Esophagus squamous epithelium (tissue), 5 donors: ENCODE measurements at regions not wholly inside any gene's neighbourhood (a gene's known extent, or its start where the extent isn't known, plus 50 kb on each side); places are given as distances from the start of the nearest gene placed in this dataset.

ENCODE experiments used
- DNase-seq: peaks from one replicate; lab custom pipeline; 2025; lab: John Stamatoyannopoulos, UW
- H3K27ac ChIP-seq, 4 donors: fragments of 200-600 bp; sonication (generic); one replicate each; pipeline ENCODE4 v1.5.1; 2016 to 2019; ENCODE audit warnings: mild to moderate bottlenecking in 1 of 4
- H3K27me3 ChIP-seq, 4 donors: fragments of 200-600 bp; sonication (generic); 1 replicate in 3 of 4; 2 replicates in 1 of 4; pipeline versions ENCODE4 v1.5.1 to v1.6.0; 2017 to 2021; ENCODE audit warnings: antibody characterized with exemption in 1 of 4
- H3K36me3 ChIP-seq, 3 donors: fragments of 200-600 bp; sonication (generic); one replicate each; pipeline ENCODE4 v1.5.1; 2016 to 2019
- H3K4me1 ChIP-seq, 3 donors: fragments of 200-600 bp; sonication (generic); one replicate each; pipeline ENCODE4 v1.5.1; 2017 to 2019
- H3K4me3 ChIP-seq, 4 donors: fragments of 200-600 bp; sonication (generic); 1 replicate in 3 of 4; 2 replicates in 1 of 4; pipeline ENCODE4 v1.5.1; 2016 to 2019; ENCODE audit warnings: mild to moderate bottlenecking in 2 of 4, moderate library complexity in 1 of 4
- H3K9me3 ChIP-seq, 3 donors: fragments of 200-600 bp; sonication (generic); one replicate each; pipeline ENCODE4 v1.5.1; 2016 to 2019
- POLR2A ChIP-seq, 4 donors: fragments of 450-650 bp; IDR thresholded peaks; one replicate each; pipeline ENCODE4 v1.6.1; 2017; ENCODE audit warnings: antibody characterized with exemption in 4 of 4, mild to moderate bottlenecking in 4 of 4, moderate library complexity in 3 of 4
- WGBS, 2 donors: methylation state at CpG; one replicate each; pipeline ENCODE4 v1.1.5; 2018; 5-methylcytosine and 5-hydroxymethylcytosine counted together
- intact Hi-C: fragments of 100-400 bp; cut with DNase I; formaldehyde crosslinking; loops from one replicate; pipeline ENCODE4 v1.15.0; 2022
- TF ChIP-seq, protein P1 (sequence below), 6 experiments: fragments of 450-650 bp in 4 of 6; fragments of 200-600 bp in 2 of 6; sonication (generic) in 2 of 6; IDR thresholded peaks; one replicate each; pipeline ENCODE4 v1.5.1; 2016 to 2019; ENCODE audit warnings: antibody characterized with exemption in 6 of 6, mild to moderate bottlenecking in 4 of 6, moderate library complexity in 4 of 6
- donor health status: DM: yes; HTN: yes; CAD: no.

DNA sequence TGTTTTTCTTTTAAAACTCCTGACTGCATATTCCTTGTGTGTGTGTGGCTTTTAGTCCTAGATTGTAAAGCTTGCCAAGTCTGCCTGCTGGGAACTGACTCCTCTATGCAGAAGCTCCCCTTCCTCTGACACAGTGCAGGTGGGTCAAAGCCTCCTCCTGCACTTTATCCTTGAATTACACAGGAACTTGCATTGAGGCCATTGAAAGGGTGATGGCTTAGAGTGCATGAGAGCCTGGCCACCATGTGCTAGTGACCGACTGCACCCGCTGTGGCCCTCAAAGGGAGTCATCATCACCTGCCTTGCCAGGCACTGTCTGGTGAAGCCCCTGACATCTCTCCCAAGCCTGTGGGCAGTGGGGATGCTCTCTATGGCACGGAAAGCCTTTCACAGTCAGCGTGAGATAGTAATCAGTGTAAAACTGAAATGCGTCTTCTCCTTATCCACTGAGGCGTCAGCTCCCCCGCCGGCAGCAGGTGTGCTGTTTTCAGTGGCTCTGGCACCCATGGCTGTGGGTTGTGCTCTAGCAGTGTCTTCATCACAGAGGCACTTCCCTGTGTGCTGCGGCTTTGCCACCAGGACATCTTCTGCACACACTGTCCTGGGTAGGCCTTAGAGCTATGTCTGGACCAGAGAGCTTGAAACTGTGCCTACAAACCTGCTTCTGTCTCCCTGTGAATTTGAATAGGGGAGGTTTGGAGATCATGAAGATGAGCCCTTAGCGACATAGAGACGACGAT lies 87.9 kb downstream of the THBS2 start:
- TF ChIP-seq, protein P1, sequence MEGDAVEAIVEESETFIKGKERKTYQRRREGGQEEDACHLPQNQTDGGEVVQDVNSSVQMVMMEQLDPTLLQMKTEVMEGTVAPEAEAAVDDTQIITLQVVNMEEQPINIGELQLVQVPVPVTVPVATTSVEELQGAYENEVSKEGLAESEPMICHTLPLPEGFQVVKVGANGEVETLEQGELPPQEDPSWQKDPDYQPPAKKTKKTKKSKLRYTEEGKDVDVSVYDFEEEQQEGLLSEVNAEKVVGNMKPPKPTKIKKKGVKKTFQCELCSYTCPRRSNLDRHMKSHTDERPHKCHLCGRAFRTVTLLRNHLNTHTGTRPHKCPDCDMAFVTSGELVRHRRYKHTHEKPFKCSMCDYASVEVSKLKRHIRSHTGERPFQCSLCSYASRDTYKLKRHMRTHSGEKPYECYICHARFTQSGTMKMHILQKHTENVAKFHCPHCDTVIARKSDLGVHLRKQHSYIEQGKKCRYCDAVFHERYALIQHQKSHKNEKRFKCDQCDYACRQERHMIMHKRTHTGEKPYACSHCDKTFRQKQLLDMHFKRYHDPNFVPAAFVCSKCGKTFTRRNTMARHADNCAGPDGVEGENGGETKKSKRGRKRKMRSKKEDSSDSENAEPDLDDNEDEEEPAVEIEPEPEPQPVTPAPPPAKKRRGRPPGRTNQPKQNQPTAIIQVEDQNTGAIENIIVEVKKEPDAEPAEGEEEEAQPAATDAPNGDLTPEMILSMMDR (IDR thresholded peaks at IDR 0.05): no peak
- no peak for TF ChIP-seq POLR2A (IDR thresholded peaks at IDR 0.05)
- Histone ChIP-seq H3K9me3 (no peaks in the 10 kb centered on the region), H3K27me3 (peaks cover 0 to under 1% (median 0%) of the 10 kb centered on the region in 4 donors), H3K27ac (no peak overlapping the region), H3K4me3 (no peak overlapping the region), H3K36me3 (no peaks in the 10 kb centered on the region), H3K4me1 (peaks cover 0 to 34% (median 30%) of the 10 kb centered on the region in 3 donors)
- no peak for DNase-seq
- 69 to 90% methylated on average over 7 to 12 of the region's 12 CpGs for WGBS, 2 donors
- intact Hi-C loops: no loop called here

DNA sequence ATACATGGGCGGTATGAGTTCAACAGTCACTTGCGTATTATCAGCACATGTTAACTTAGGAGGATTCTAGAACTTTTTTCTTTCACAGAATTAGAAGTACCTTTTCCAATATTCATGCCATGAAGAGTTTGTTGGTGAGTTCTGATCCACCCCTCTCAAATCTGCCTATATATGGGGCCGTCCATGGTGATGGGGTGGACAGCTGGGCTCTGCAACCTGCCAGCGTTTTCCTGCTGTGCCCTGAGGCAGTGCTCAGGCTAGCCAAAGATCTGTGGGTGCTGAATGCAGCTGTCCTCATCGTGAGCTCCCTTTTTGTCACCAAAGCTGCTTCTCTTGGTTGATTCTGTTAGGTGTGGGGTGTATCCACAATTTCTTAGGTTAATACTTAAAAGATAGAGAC lies 88.7 kb downstream of the THBS2 start:
- Histone ChIP-seq H3K4me1 (peaks cover 0 to 33% (median 30%) of the 10 kb centered on the region in 3 donors), H3K27ac (no peak overlapping the region), H3K36me3 (no peaks in the 10 kb centered on the region), H3K9me3 (no peaks in the 10 kb centered on the region), H3K27me3 (peaks cover 0 to 8% (median 0%) of the 10 kb centered on the region in 4 donors), H3K4me3 (no peak overlapping the region)
- TF ChIP-seq, protein P1 (IDR thresholded peaks at IDR 0.05): no peak
- TF ChIP-seq POLR2A (IDR thresholded peaks at IDR 0.05): no peak
- intact Hi-C loops: no loop called here
- 71 to 81% methylated on average over 3 to 5 of the region's 5 CpGs for WGBS, 2 donors
- DNase-seq: no peak

DNA sequence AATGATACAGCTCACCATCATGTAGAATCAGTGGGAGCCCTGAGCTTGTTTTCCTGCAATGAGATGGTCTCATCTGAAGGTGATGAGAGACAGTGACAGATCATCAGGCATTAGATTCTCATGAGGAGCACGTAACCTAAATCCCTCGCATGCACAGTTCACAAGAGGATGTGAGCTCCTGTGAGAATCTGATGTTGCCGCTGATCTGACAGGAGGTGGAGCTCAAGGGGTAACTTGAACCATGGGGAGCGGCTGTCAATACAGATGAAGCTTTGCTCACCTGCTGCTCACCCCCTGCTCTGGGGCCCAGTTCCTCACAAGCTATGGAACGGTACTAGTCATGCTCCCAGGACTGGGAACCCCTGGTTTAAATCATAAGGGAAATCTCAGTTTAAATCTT lies 89.2 kb downstream of the THBS2 start:
- peaks cover 0 to 28% (median 27%) of the 10 kb centered on the region in 3 donors for H3K4me1 ChIP-seq
- WGBS, 2 donors: 87 to 88% methylated on average over 3 to 5 of the region's 5 CpGs
- H3K27me3 ChIP-seq: peaks cover 0 to 8% (median 0%) of the 10 kb centered on the region in 4 donors
- DNase-seq: no peak
- intact Hi-C loops: no loop called here
- no peak overlapping the region for H3K27ac ChIP-seq
- no peaks in the 10 kb centered on the region for H3K9me3 ChIP-seq
- no peak overlapping the region for H3K4me3 ChIP-seq
- TF ChIP-seq, protein P1 (IDR thresholded peaks at IDR 0.05): no peak
- no peak for TF ChIP-seq POLR2A (IDR thresholded peaks at IDR 0.05)
- no peaks in the 10 kb centered on the region for H3K36me3 ChIP-seq

DNA sequence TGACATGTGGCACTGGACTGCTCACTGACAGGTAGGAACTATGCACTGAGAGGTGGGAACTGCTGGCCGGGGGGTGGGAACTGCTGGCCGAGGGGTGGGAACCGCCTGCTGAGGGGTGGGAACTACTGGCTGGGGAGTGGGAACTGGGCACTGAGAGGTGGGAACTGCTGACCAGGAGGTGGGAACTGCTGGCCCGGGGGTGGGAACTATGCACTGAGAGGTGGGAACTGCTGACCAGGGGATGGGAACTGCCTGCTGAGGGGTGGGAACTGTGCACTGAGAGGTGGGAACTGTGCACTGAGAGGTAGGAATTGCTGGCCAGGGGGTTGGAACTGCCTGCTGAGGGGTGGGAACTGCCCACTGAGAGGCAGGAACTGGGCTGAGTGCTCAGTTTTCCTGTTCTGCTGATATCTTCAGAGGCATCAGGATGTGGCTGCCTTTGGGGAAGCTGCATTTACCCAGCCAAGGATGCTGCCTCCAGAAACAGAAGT lies 90.2 kb downstream of the THBS2 start:
- no peak for DNase-seq
- Histone ChIP-seq H3K4me1 (peaks cover 0 to 33% (median 27%) of the 10 kb centered on the region in 3 donors), H3K36me3 (no peaks in the 10 kb centered on the region), H3K9me3 (no peaks in the 10 kb centered on the region), H3K27ac (peak overlapping the region; percentile 57 to 89 (median 64)), H3K27me3 (peaks cover 0 to 8% (median 0%) of the 10 kb centered on the region in 4 donors), H3K4me3 (no peak overlapping the region)
- intact Hi-C loops: no loop called here
- WGBS, 2 donors: 100% methylated on average over 1 of the region's 4 CpGs; no CpG with 5 or more reads in 1 of the 2 donors
- TF ChIP-seq, protein P1 (IDR thresholded peaks at IDR 0.05): no peak
- TF ChIP-seq POLR2A (IDR thresholded peaks at IDR 0.05): no peak

DNA sequence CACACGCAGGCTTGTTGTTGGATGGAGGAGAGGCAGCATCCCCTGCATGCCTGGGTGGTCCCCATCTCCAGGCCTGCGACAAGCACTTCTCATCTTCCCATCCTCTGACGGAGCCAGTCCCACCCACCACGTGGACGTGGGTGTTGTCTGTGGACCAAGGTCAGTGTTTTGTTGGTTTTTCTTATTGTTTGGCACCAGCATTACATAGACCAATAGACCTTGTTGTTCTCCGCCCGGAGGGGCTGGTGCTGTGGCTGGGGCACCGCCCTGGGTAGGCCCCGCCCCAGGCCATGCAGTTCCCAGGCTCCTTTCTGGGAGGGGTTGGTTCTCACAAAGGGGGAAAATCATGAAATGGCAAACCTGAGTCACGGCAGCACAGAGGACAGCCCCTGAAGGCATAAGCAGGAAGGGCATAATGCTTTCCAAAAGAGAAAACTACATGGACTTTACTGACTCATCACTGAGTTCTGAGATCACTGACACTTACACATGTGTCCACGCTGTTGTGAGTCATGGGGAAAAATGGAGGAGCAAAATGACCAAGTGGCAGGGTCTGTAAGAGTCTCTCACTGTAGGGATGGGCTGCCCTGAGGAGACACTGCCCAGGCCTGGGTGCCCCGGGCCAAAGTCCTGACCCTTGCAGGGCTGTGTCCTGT lies 90.8 kb downstream of the THBS2 start:
- TF ChIP-seq, protein P1 (IDR thresholded peaks at IDR 0.05): no peak
- TF ChIP-seq POLR2A (IDR thresholded peaks at IDR 0.05): no peak
- peak overlapping the region; percentile 57 to 89 (median 64) for H3K27ac ChIP-seq
- no peaks in the 10 kb centered on the region for H3K36me3 ChIP-seq
- 52 to 56% methylated on average over 8 to 11 of the region's 12 CpGs for WGBS, 2 donors
- H3K27me3 ChIP-seq: peaks cover 0 to 8% (median 0%) of the 10 kb centered on the region in 4 donors
- no peak for DNase-seq
- intact Hi-C loops: no loop called here
- H3K9me3 ChIP-seq: no peaks in the 10 kb centered on the region
- H3K4me1 ChIP-seq: peaks cover 3 to 39% (median 32%) of the 10 kb centered on the region in 3 donors
- H3K4me3 ChIP-seq: peak overlapping the region in 1 of 4 donors; percentile 12
